ENCODE measurements at regions not wholly inside any gene's neighbourhood (a gene's known extent, or its start where the extent isn't known, plus 50 kb on each side); places are given as distances from the start of the nearest gene placed in this dataset.
"Not testable (repeated sequence)": the region's sequence is repeated elsewhere in the genome, so short reads cannot be mapped to it uniquely, and the experiment has no call there.

- DNase-seq: no peak
Measured at GRCh38 chr1:117757668-117758067, 151.8 kb downstream of the TENT5C start.

DNA sequence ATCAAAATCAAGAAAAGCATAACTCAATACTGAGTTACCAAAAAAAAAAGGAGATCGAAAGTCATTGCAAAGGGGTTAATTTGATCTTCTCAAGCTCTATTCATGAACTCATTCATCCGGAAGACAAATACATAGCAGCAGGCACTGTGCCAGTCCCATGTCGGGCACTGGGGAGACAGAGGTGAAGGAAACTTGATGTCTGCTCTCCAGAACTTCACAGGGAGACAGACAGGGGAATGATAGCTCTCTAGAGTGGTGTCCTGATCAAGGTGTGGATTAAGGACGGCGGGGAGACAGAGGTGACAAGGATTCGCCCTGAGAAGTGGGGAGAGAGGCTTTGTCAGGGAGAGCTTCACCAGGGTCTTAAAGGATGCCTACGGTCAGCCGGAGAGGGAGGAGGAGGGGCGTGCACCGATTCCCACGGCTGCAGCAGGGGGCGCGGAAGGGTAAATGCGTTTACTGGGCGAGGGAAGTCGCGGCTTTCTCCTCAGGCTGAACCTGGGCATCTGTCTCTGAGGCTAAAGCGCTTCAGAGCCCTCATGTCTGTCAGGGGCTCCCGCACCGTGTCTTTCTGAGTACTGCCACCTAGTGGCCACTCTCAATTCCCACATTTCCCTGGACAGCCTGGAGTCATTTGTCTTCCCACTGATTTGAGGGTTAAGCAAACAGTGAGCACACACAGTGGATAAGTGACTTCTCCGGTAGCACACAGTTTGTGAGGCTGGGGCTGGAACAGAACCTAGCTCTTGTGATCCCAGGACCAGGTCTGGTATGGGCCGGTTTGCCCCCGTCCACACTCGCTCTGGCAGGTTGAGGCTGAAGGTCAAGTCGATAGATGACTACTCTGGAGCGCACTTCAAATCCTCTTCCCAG, 152.8 kb downstream of the TENT5C start:
- DNase-seq: peak; percentile 85

DNA sequence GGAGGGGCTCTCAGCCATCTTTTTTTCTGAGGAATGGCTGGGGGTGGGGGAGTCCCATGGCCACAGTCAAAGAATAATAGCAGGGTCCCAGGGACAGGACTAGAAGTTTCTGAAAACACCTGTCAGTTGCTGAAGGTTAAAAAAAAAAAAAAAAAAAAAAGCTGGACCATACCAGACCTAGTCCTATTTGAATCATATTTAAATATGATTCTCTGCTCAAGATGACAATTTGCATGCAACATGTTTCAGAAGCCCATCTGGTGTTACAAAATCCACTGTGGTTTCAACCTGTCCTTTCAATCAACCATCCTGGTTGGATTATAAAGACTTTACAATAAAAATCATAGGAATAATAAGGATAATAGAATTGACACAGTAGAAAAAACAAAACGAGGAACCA, 153.7 kb downstream of the TENT5C start:
- DNase-seq: no peak

DNA sequence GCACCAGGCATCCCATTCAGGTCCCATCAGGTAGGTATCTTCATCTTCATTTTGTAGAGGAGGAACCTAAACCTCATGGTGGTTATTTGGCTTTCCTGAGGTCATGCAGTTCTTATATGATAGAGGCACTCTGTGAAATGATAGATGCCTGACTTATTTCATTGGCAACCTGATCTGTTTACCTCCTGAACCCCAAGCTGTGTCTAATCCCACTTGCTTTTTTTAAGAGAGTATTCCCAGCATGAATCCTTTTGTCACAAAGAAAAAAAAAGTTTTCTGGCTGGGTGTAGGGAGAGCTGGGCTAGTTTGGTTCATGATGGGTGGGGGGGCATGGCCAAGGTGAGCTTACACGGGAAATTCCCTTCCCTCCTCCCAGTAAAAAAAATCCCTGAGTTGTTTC, 154.2 kb downstream of the TENT5C start:
- DNase-seq: no peak

DNA sequence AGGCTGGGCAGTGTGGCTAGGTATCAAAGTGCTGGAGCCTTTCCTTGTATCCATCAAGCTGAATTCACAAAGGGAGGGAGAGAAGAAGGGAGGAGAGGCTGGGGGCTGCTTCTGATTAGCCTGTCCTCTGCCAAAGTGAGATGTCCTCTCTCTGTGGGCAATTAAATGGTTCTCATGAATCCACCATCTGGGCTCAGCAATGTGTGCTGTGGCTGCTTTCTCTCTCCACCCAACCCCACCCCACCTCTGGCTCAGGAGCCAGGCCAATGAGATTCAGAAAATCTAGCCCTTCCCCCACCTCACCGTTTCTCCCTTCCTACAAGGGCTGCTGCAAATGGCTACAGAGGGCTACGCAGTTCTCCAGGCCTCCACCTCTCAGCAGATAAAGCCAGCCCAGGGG, 154.6 kb downstream of the TENT5C start:
- no peak for DNase-seq

GRCh38 chr1:117767756-117768155, 161.7 kb downstream of the GDAP2 start:
- not testable (repeated sequence) for DNase-seq

- no peak for DNase-seq
Measured at GRCh38 chr1:117770981-117771531, 158.4 kb downstream of the GDAP2 start.

GRCh38 chr1:117779364-117779763, 150.1 kb downstream of the GDAP2 start:
- DNase-seq: no peak

- DNase-seq: no peak
Measured at GRCh38 chr1:117780687-117781475, 148.5 kb downstream of the GDAP2 start.

- DNase-seq: no peak
Measured at GRCh38 chr1:117782056-117782455, 147.4 kb downstream of the GDAP2 start.

DNA sequence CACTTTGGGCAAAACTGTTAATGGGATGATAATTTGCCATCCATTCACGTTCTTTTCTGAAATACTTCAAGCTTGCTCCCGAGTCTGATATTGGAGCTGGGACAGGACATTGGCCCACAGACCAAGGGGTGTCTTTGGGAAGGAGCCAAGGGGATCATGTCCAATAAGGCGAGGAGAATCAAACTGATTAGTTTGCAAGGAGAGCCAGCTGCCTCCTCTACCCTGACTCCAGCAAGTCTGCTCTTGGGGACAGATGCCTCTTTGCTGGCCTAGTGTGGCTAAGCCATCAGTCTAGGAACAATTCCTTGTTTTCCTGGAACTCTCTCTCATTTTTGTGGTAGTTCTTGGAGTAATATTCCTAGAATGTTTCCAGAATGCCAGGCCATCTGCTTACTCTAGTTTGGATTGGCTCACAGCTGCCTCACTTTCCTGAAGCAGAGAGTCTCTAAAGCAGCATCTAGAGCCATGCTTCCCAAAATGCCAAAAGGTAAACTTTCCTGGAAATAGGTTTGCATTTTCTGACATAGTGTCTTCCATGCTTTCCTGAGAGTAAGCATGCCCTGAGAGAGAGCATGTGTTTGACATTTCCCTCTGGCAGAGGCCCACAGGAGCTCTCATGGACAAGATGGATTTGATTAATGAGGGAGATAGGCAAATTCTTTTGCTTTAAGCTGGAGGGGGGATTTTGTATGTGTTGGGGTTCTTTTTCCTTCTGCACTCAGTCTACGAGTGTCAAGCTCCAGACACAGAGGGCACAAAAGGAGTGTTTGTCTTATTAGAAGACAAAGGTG, 145.6 kb downstream of the GDAP2 start:
- no peak for DNase-seq

GRCh38 chr1:117788014-117788413, 141.4 kb downstream of the GDAP2 start:
- DNase-seq: no peak

GRCh38 chr1:117793413-117793812, 136.0 kb downstream of the GDAP2 start:
- no peak for DNase-seq

DNA sequence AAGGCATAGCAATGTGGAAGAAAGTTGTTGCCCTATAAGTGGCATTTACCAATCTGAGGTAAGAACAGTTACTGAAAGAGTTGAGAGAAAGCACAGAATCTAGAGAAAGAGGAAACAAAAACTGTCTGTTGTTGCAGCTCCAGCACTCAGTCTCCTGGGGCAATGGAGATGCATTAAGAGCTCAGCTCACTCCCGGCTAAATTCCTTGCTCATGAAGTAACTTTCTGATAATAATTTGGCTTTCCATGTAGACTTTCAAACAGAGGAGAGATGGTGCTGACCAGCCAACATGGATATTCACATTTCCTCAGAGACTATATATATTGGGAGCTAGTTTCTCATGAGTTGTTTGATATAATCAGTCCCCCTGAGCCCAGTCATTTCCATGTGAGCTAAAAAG, 135.3 kb downstream of the GDAP2 start:
- DNase-seq: no peak

DNA sequence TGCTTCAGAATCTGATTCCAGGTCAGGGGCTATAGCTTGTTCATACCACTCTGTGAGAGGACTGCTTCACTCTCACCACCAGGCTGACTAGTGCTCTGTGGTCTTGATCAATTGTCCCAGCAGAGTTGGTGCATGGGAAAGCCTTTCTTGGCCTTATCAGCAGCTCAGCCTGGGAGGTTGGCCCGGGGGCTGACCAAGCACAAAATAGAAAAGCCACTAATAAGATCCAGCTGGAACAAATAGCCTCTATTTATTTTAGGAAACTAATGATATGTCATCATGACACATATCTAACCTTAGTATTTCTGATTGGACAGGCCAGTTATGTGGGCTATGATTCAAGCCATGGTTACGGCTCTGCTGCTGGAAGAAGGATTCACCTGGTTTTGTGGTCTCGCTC, 134.2 kb downstream of the GDAP2 start:
- no peak for DNase-seq

- no peak for DNase-seq
Measured at GRCh38 chr1:117795792-117796191, 133.6 kb downstream of the GDAP2 start.

GRCh38 chr1:117796226-117796625, 133.2 kb downstream of the GDAP2 start:
- DNase-seq: no peak

DNA sequence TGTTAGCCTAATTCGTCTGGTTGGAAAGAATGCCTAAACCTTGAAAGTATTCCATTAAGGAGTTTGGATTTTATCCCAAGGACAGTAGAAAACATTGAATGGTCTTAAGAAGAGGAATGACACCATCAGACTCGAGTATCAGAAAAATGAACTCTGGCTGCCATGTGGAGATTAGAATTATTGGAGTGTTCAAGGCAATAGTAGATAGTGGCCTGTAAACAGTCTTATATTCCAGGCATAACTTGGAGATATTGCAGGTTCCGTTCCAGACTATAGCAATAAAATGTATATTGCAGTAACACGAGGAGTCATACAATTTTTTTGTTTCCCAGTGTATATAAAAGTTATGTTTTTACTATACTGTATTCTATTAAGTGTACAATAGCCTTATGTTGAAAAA, 130.9 kb downstream of the GDAP2 start:
- no peak for DNase-seq

DNA sequence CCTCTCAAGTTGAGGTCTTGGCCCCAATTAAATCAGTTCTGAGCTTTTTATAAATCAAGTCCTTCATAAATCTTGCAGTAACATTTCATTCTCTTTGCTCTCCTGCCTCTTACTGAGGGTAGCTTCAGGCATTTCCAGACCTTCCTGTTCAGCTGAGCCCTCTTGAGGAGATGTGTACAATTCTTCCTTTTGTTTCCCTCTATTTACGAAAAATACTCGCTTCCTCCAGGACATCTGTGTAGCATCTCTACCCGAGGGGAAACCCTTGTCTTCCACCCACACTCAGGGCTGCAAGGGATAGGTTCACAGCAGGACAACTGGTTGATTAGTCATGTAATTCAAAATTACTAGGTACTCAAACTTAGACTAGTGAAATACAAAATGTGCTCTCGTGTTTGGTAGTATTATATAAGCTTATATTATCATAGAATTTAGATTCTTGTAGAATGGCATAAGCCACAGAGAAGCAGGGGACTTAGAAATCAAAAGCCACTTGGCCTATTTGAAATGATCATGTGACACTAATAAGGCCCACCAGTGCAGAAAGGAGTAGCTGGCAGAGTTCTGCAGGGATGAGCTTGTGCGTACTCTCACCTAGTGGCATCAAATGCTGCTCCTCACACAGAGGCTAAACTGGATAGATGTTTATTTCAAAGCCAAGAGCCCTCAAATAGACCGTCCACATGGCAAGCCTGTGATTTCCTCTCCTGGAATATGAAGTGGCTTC, 126.7 kb downstream of the GDAP2 start:
- no peak for DNase-seq

DNA sequence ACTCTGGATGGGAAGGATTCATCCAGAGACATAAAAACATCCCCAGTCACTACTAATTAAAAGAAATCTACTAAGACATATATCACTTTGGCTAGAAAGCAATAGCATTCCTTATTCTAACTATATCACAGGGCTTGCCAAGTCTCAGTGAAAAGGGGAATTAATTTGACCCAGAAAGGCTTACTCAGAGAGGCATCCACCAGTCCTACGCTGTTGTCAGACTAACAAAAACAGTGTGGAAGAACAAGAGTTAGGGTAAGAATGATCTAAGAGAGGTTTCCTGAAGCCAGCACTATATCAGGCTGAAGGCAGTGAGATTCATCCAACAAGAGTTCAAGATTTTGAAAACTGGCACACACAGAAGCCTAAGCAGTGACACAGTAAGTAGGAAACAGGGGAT, 126.1 kb downstream of the GDAP2 start:
- no peak for DNase-seq

GRCh38 chr1:117809764-117810163, 119.7 kb downstream of the GDAP2 start:
- DNase-seq: no peak

GRCh38 chr1:117810553-117810952, 118.9 kb downstream of the GDAP2 start:
- DNase-seq: no peak
